OCI-LY7 (cell line): ENCODE measurements at regions not wholly inside any gene's neighbourhood (a gene's known extent, or its start where the extent isn't known, plus 50 kb on each side); places are given as distances from the start of the nearest gene placed in this dataset.

Experiments
- BruUV-seq: library from RNA; stranded (reverse); fragments of 400-500 nt; replicated peaks from 2 replicates; lab custom pipeline; 2021; lab: Mats Ljungman, UMichigan
- CTCF ChIA-PET: fragments of 300-600 bp; sonication (Branson Sonifier 250); formaldehyde crosslinking; loops from one replicate; lab custom pipeline; 2022; ENCODE audit warnings: antibody characterized with exemption; ENCODE audit not compliant: unreplicated experiment; lab: Charles Lee
- POLR2A ChIA-PET: fragments of 300-600 bp; sonication (Branson Sonifier 250); formaldehyde crosslinking; loops from one replicate; lab custom pipeline; 2022; ENCODE audit warnings: antibody characterized with exemption; lab: Charles Lee
- DNase-seq: peaks from one replicate; pipeline ENCODE4 v3.0.0-alpha.2; 2015; ENCODE audit warnings: low spot score
- H2AFZ ChIP-seq: fragments of 200-600 bp; sonication (generic), shearing (Covaris generic); 2 replicates; pipeline ENCODE4 v1.6.1; 2014; ENCODE audit warnings: mild to moderate bottlenecking, antibody characterized with exemption, low read length, moderate library complexity
- H3K27ac ChIP-seq: fragments of 200-600 bp; sonication (generic); 2 replicates; pipeline ENCODE4 v1.5.1; 2014; ENCODE audit warnings: mixed run types, low read depth, mild to moderate bottlenecking, moderate library complexity, low read length, inconsistent platforms; ENCODE audit not compliant: poor library complexity, severe bottlenecking
- H3K36me3 ChIP-seq: fragments of 200-600 bp; sonication (generic); 2 replicates; pipeline ENCODE4 v1.6.1; 2014; ENCODE audit warnings: mild to moderate bottlenecking, antibody characterized with exemption, low read length, moderate library complexity, mixed read lengths; ENCODE audit not compliant: insufficient read depth
- H3K4me1 ChIP-seq: fragments of 200-600 bp; sonication (generic); 2 replicates; pipeline ENCODE4 v1.5.1; 2014; ENCODE audit warnings: mild to moderate bottlenecking, low read length; ENCODE audit not compliant: insufficient read depth, poor library complexity, severe bottlenecking
- H3K4me2 ChIP-seq: fragments of 200-600 bp; sonication (generic); 2 replicates; pipeline ENCODE4 v1.6.1; 2014; ENCODE audit warnings: mild to moderate bottlenecking, low read length
- H3K4me3 ChIP-seq: fragments of 200-600 bp; sonication (generic); 2 replicates; pipeline ENCODE4 v1.5.1; 2014; ENCODE audit warnings: mild to moderate bottlenecking, low read depth, low read length; ENCODE audit not compliant: poor library complexity, severe bottlenecking
- H3K79me2 ChIP-seq: fragments of 200-600 bp; sonication (generic); 2 replicates; pipeline ENCODE4 v1.6.1; 2016; ENCODE audit warnings: low read depth, mild to moderate bottlenecking, low read length, moderate library complexity, mixed read lengths; ENCODE audit not compliant: insufficient read depth
- H3K9me2 ChIP-seq: fragments of 200-600 bp; sonication (generic); 2 replicates; pipeline ENCODE4 v1.6.1; 2016; ENCODE audit warnings: mild to moderate bottlenecking, low read length, mixed read lengths; ENCODE audit not compliant: insufficient read depth
- H3K9me3 ChIP-seq: fragments of 200-600 bp; sonication (generic); 2 replicates; pipeline ENCODE4 v1.6.1; 2014; ENCODE audit warnings: mild to moderate bottlenecking, mixed run types, low read length, mixed read lengths
- H4K20me1 ChIP-seq: fragments of 200-600 bp; sonication (generic); 2 replicates; pipeline ENCODE4 v1.6.1; 2014; ENCODE audit warnings: mild to moderate bottlenecking, antibody characterized with exemption, low read length, moderate library complexity, mixed read lengths; ENCODE audit not compliant: insufficient read depth
- CTCF ChIP-seq: fragments of 200-600 bp; sonication (generic); conservative IDR thresholded peaks from 2 replicates; pipeline ENCODE4 v1.5.1; 2014; ENCODE audit warnings: mild to moderate bottlenecking, antibody characterized with exemption, low read length, moderate library complexity, mixed read lengths
- EZH2phosphoT487 ChIP-seq: fragments of 200-600 bp; sonication (generic); IDR thresholded peaks from 2 replicates; pipeline ENCODE4 v1.6.1; 2018; ENCODE audit warnings: low read depth, borderline replicate concordance, mild to moderate bottlenecking, mixed run types, antibody characterized with exemption, low read length, moderate library complexity, mixed read lengths
- intact Hi-C: fragments of 100-400 bp; cut with micrococcal nuclease; formaldehyde crosslinking; loops from one replicate; pipeline ENCODE4 v1.10.0; 2022; ENCODE audit not compliant: unreplicated experiment

GRCh38 chr16:59047114-59047513 lies 313.0 kb upstream of the GOT2 start:
- Histone ChIP-seq H4K20me1 (no peaks in the 10 kb centered on the region), H3K9me3 (no peaks in the 10 kb centered on the region), H3K79me2 (no peaks in the 10 kb centered on the region), H3K4me3 (no peak overlapping the region), H3K4me2 (no peak overlapping the region), H2AFZ (no peak overlapping the region), H3K4me1 (no peaks in the 10 kb centered on the region), H3K9me2 (no peaks in the 10 kb centered on the region), H3K36me3 (no peaks in the 10 kb centered on the region), H3K27ac (no peak overlapping the region)
- ChIA-PET POLR2A (interaction anchor here (0.7 kb wide), 2 partner anchors 11 to 190 kb away, joined by 3 read pairs; no protein-coding TSS in a partner anchor), CTCF (no interaction called here)
- intact Hi-C loops, result no loop called here
- no TSS peak for BruUV-seq
- TF ChIP-seq EZH2phosphoT487 (no peak), CTCF (0 out of 2 replicates have a peak, but pooled peaks have one; percentile 38)
- no peak for DNase-seq

GRCh38 chr16:59046335-59046734 lies 312.2 kb upstream of the GOT2 start:
- Histone ChIP-seq H3K79me2 (no peaks in the 10 kb centered on the region), H3K9me2 (no peaks in the 10 kb centered on the region), H3K9me3 (no peaks in the 10 kb centered on the region), H2AFZ (no peak overlapping the region), H3K4me1 (no peaks in the 10 kb centered on the region), H4K20me1 (no peaks in the 10 kb centered on the region), H3K4me3 (no peak overlapping the region), H3K36me3 (no peaks in the 10 kb centered on the region), H3K27ac (no peak overlapping the region), H3K4me2 (no peak overlapping the region)
- ChIA-PET CTCF (no interaction called here), POLR2A (no interaction called here)
- intact Hi-C loops, result no loop called here
- no TSS peak for BruUV-seq
- no peak for DNase-seq
- TF ChIP-seq CTCF (no peak), EZH2phosphoT487 (no peak)

GRCh38 chr16:59045501-59045900 lies 311.4 kb upstream of the GOT2 start:
- Histone ChIP-seq H4K20me1 (no peaks in the 10 kb centered on the region), H3K4me3 (no peak overlapping the region), H3K4me2 (no peak overlapping the region), H3K27ac (no peak overlapping the region), H3K9me3 (no peaks in the 10 kb centered on the region), H3K36me3 (no peaks in the 10 kb centered on the region), H3K4me1 (no peaks in the 10 kb centered on the region), H2AFZ (no peak overlapping the region), H3K79me2 (no peaks in the 10 kb centered on the region), H3K9me2 (no peaks in the 10 kb centered on the region)
- POLR2A ChIA-PET, result no interaction called here
- CTCF ChIA-PET, result no interaction called here
- TF ChIP-seq EZH2phosphoT487 (no peak), CTCF (no peak)
- DNase-seq, result no peak
- no TSS peak for BruUV-seq
- intact Hi-C loops, result no loop called here
